ENCODE measurements at regions not wholly inside any gene's neighbourhood (a gene's known extent, or its start where the extent isn't known, plus 50 kb on each side); places are given as distances from the start of the nearest gene placed in this dataset.

DNA sequence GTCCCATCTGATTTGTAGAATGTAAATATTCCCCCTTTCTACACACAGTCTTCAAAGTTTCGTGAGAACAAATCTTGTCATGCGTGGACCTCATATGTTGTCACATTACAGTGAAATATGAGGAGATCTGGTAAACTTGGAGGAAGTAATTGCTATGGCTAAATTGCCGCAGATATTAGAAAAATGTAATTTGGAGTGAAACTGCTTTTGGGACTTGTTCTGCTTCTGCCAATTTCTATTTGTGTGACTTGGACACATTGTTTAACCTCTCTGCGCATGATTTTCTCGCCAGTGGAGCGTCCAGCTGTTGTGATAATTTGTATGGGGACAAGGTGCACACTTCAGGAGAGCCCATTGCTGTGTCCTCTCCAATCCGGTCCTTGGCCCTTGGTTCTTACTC is 693.1 kb upstream of the SLC10A2 start:
- in situ Hi-C loops (cut with HindIII; ENCODE audit: low sequenced_read_pairs), result no loop called here

DNA sequence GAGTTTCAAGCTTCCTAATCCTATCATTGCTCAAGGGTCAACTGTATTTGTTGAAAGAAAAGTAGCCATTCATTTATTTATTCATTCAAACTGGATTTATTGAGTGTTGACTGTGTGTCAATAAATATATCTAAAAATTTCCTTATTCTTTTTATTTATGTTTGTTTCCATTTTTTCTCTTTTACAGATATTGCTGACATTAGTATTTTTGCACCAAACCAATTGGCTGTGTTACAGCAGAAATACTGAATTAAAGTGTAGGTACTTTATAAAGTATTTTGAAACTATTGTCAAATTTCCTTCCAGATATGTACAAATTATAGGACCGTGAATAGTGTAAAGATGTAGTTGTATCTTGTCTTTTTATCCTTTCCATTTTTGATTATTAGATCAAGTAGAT is 692.0 kb upstream of the SLC10A2 start:
- in situ Hi-C loops (cut with HindIII; ENCODE audit: low sequenced_read_pairs), result no loop called here

DNA sequence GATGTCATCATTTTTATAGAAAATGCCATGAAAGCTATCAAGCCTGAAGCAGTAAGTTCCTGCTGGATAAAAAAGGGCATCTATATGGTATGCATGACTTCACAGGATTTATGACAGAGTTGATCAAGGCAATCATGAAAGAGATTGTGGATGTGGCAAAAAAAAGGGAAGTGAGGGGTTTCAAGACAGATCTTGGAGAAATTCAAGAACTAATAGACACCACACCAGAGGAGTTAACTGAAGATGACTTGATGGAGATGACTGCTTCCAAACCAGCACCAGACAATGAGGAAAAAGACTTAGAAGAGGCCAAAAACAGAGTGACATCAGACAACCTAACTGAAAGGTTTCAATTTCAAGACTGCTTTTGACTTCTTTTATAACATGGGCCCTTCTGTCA is 691.1 kb upstream of the SLC10A2 start:
- in situ Hi-C loops (cut with HindIII; ENCODE audit: low sequenced_read_pairs), result no loop called here

DNA sequence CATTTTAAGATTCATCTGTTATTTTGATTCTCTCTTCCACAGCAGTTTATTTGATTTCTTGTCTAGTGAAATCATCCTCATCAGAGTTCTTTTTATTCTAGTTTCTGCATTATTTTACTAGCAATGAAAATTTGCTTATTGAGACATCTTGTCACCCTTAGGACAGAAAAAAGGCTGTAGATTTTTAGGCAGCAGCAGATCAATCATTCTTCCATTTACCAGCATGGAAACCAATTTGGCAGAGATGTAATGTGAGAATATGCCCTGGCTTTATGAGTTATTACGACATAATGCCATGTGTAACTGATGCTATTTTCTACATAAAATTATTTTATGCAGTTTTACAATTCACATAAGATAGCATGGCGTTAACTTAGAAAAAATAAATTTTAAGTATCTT is 688.6 kb upstream of the SLC10A2 start:
- in situ Hi-C loops (cut with HindIII; ENCODE audit: low sequenced_read_pairs), result no loop called here

- in situ Hi-C loops (cut with HindIII; ENCODE audit: low sequenced_read_pairs), result no loop called here
Observed at GRCh38 chr13:103734837-103735236, 668.6 kb upstream of the SLC10A2 start.

DNA sequence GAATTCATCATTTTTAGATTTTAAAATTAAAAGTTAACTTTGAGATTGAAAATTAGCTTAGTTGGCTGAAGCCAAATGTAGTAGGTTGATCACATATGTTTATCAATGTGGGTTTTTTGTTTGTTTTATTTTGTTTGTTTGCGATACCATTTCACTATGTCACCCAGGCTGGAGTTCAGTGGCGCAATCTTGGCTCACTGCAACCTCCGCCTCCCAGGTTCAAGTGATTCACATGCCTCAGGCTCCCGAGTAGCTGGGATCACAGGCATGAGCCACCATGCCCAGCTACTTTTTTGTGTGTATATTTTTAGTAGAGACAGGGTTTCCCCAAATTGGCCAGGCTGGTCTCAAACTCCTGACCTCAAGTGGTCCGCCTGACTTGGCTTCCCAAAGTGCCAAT is 665.7 kb upstream of the SLC10A2 start:
- in situ Hi-C loops (cut with HindIII; ENCODE audit: low sequenced_read_pairs), result no loop called here

GRCh38 chr13:103730407-103730806 is 664.2 kb upstream of the SLC10A2 start:
- in situ Hi-C loops (cut with HindIII; ENCODE audit: low sequenced_read_pairs), result no loop called here

GRCh38 chr13:103726808-103727207 is 660.6 kb upstream of the SLC10A2 start:
- in situ Hi-C loops (cut with HindIII; ENCODE audit: low sequenced_read_pairs), result no loop called here

GRCh38 chr13:103716718-103717117 is 650.5 kb upstream of the SLC10A2 start:
- in situ Hi-C loops (cut with HindIII; ENCODE audit: low sequenced_read_pairs), result loop anchor here (5.0 kb wide), 1 partner anchor 96 kb away; no protein-coding TSS in a partner anchor

- in situ Hi-C loops (cut with HindIII; ENCODE audit: low sequenced_read_pairs), result loop anchor here (5.0 kb wide), 1 partner anchor 97 kb away; no protein-coding TSS in a partner anchor
Observed at GRCh38 chr13:103715335-103715734, 649.1 kb upstream of the SLC10A2 start.

GRCh38 chr13:103703246-103703645 is 637.0 kb upstream of the SLC10A2 start:
- in situ Hi-C loops (cut with HindIII; ENCODE audit: low sequenced_read_pairs), result no loop called here

GRCh38 chr13:103698000-103698399 is 631.8 kb upstream of the SLC10A2 start:
- in situ Hi-C loops (cut with HindIII; ENCODE audit: low sequenced_read_pairs), result no loop called here

DNA sequence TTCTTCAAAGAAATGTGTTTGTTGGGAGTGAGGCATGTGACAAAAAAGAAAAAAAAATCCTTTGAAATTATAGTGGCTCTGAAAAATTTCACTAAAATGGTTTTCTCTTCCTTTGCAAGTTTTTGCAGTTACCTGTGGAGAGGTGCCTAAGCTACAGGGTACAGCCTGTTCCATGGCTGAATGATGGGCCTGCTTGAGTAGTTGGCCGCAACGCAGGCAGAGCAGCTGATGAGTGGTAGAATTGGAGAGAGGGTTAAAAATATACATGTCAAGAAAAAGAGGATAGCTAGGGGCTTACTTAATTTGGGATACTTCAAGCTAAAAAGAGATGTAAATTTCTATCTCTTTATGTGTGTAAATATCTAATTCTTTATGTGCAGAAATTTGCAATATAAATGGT is 629.1 kb upstream of the SLC10A2 start:
- in situ Hi-C loops (cut with HindIII; ENCODE audit: low sequenced_read_pairs), result no loop called here

DNA sequence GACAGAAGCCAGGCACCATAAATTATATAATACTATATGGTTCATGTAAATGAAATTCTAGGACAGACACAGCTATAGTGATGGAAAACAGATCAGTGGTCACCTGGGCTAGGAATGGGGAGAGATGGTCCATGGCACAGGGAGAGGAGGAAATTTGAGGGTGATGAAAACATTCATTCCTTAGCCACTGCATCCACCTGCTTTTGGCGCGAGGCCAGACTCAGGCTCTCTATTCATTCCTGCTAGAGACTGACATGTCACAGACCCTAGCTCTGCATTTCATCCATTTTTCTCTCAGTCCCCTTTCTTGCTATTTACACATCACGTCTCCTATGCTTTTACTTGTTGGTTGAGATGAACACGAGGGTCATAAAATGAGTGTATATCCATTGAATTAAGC is 628.3 kb upstream of the SLC10A2 start:
- in situ Hi-C loops (cut with HindIII; ENCODE audit: low sequenced_read_pairs), result no loop called here

- in situ Hi-C loops (cut with HindIII; ENCODE audit: low sequenced_read_pairs), result no loop called here
Observed at GRCh38 chr13:103694033-103694432, 627.8 kb upstream of the SLC10A2 start.

GRCh38 chr13:103692442-103692841 is 626.2 kb upstream of the SLC10A2 start:
- in situ Hi-C loops (cut with HindIII; ENCODE audit: low sequenced_read_pairs), result no loop called here

DNA sequence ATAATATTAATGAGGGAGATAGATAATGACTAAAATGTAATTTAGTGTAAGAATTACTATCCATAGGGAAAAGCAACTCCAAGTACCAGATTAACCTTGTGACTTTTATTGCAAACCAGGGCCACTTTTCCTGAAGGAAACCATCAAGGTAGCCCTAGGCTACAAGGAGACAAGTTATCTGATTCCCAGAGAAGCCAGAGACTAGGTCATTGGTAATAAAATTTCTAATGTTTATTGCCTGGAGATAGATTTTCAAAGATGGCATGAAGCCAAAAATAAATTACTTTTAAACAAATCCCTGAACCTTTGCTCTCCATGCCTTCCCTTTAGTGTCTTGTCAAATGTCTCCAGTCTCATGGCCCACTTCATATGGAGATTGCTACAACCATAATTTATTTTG is 610.1 kb upstream of the SLC10A2 start:
- in situ Hi-C loops (cut with HindIII; ENCODE audit: low sequenced_read_pairs), result no loop called here

DNA sequence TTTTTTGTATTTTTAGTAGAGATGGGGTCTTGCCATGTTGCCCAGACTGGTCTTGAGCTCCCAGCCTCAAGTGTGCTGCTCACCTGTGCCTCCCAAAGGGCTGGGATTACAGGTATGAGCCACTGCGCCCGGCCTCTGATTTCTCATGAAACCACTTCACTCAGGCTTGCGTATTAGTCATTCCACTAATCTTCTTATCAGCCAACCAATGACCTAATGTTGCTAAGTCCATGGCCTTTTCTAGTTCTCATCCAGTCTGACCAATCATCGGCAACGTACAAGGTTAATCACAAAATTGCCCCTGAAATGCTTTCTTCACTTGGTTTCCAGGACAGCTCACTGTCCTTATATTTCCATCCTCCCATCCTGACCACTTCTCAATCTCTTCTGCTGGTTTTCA is 605.3 kb upstream of the SLC10A2 start:
- in situ Hi-C loops (cut with HindIII; ENCODE audit: low sequenced_read_pairs), result no loop called here

DNA sequence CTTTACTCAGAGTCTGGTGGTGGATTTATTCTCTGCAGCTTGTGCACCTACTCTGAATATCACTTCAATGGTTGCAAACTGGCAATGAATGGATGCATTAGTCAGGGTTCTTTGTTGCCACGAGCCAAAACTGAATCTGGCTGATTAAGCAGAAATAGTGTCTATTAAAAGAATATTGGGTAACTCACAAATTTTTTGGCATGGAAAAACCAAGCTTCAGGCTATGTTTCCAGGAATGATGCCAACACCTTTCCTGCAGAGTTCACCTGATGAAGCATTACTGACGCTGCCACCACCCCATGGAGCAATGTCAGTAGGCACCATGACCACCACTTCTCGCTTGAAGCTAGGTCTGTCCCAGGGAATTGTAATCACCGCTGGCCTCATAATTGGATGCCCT is 597.8 kb upstream of the SLC10A2 start:
- in situ Hi-C loops (cut with HindIII; ENCODE audit: low sequenced_read_pairs), result no loop called here

DNA sequence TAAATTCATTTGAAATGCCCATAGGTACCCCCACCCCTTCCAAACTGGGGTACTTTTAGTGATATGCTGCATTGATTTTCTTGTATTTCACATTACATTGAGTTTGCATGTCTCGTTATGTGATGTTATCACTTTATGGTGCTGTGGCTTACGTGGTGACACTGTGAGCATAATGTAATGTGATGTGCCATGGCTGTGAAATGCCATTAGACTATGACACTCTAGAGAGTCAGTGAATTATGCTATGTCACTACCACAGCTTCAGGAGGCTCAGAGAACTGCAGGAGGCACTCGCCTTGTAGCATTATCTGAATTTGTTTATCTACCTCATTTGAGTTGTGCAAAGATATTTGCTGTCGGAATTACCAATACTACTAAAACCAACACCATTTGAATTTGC is 590.1 kb upstream of the SLC10A2 start:
- in situ Hi-C loops (cut with HindIII; ENCODE audit: low sequenced_read_pairs), result no loop called here

DNA sequence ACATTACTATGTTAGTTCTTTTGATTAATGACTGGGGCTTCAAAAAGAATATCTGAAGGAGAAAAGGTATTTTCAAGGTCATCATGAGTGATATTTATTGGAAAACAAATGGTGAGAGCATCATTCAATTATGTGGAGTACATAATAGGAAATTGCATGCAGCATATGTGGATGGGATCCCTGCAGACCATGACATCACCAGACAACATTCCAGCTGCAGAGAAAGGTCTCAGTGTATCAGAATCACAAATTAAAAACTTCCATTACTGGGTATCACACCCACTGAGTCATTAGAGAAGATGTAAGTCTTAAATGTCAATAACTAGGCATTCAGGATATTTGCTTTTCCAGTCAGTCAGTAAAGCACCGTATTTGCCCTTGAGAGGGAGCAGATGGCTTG is 574.4 kb upstream of the SLC10A2 start:
- in situ Hi-C loops (cut with HindIII; ENCODE audit: low sequenced_read_pairs), result no loop called here

DNA sequence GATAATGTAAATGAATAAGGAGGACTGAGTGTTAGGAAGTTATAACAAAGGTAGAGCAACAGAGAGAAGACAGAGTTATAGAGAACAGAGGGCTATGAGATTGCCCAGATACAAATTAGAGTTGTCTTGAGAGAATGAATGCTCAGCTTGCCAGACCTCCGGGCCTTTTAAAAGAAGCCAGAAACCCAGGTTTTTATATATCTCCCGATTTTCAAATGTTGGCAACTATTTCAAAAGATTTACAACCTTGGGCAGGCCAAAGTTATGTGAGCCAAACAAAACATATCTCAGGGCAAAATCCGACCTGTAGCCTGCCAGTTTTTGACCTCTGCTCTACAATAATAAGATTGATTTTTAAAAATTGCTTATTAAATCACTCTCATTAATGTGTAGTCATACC is 573.1 kb upstream of the SLC10A2 start:
- in situ Hi-C loops (cut with HindIII; ENCODE audit: low sequenced_read_pairs), result no loop called here

- in situ Hi-C loops (cut with HindIII; ENCODE audit: low sequenced_read_pairs), result no loop called here
Observed at GRCh38 chr13:103638706-103639105, 572.5 kb upstream of the SLC10A2 start.

DNA sequence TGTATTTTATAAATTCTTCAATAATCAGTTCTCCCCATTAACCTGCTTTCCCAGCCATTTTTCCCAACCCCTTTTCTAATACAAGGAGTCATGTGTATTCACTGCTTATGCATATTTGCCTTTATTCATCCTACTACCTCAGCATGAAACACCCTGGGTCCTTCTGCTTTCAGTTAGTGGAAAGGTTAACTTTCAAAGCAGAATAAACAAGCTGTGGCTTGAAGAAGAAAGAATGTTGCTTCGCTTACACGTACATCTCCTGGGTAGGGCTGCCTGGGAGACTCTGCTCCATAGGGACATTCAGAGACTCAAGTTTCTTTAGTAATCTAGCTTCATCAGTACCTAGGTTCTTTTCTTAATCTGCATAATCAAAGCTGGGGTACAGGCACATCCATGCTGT is 567.8 kb upstream of the SLC10A2 start:
- in situ Hi-C loops (cut with HindIII; ENCODE audit: low sequenced_read_pairs), result no loop called here
